Lung (tissue), 11 donors: ENCODE measurements at regions not wholly inside any gene's neighbourhood (a gene's known extent, or its start where the extent isn't known, plus 50 kb on each side); places are given as distances from the start of the nearest gene placed in this dataset.

Source experiments
- ATAC-seq: fragments of 200-7000 bp; cut with Tn5 transposase; one replicate; pipeline ENCODE4 v1.9.1; 2020; ENCODE audit warnings: moderate number of reproducible peaks; ENCODE audit not compliant: insufficient read depth, low FRiP score
- DNase-seq, 3 donors: peaks; one replicate each; pipeline ENCODE4 v3.0.0-alpha.2; 2013 to 2017
- H3K27ac ChIP-seq, 2 donors: one replicate each; pipeline ENCODE4 v1.5.1; 2013; ENCODE audit warnings: mild to moderate bottlenecking in 2 of 2, moderate library complexity in 2 of 2, control low read depth in 1 of 2, inconsistent platforms in 1 of 2, low read depth in 1 of 2, low read length in 1 of 2
- H3K27me3 ChIP-seq, 3 donors: one replicate each; pipeline ENCODE4 v1.5.1; 2013; ENCODE audit warnings: low read length in 2 of 3; ENCODE audit not compliant: control insufficient read depth in 3 of 3, insufficient read depth in 3 of 3
- H3K36me3 ChIP-seq, 4 donors: one replicate each; pipeline ENCODE4 v1.5.1; 2013; ENCODE audit warnings: low read length in 4 of 4, mild to moderate bottlenecking in 1 of 4, moderate library complexity in 1 of 4; ENCODE audit not compliant: control insufficient read depth in 4 of 4, insufficient read depth in 4 of 4
- H3K4me1 ChIP-seq, 5 donors: one replicate each; pipeline ENCODE4 v1.5.1; 2013; ENCODE audit warnings: low read length in 5 of 5, mild to moderate bottlenecking in 2 of 5, moderate library complexity in 1 of 5; ENCODE audit not compliant: control insufficient read depth in 5 of 5, insufficient read depth in 5 of 5
- H3K4me3 ChIP-seq: one replicate; pipeline ENCODE4 v1.5.1; 2013; ENCODE audit warnings: mild to moderate bottlenecking, control low read depth, moderate library complexity
- H3K9ac ChIP-seq, 2 donors: one replicate each; pipeline ENCODE4 v1.5.1; 2013; ENCODE audit warnings: low read length in 2 of 2, control low read depth in 1 of 2; ENCODE audit not compliant: insufficient read depth in 1 of 2
- H3K9me3 ChIP-seq, 4 donors: one replicate each; pipeline ENCODE4 v1.5.1; 2013; ENCODE audit warnings: low read length in 3 of 4, mild to moderate bottlenecking in 1 of 4, moderate library complexity in 1 of 4; ENCODE audit not compliant: control insufficient read depth in 4 of 4, insufficient read depth in 3 of 4
- CTCF ChIP-seq: IDR thresholded peaks from 2 replicates; pipeline ENCODE4 v1.5.1; 2012; ENCODE audit warnings: mild to moderate bottlenecking; ENCODE audit errors: control extremely low read depth, extremely low read depth
- WGBS, 2 donors: extraction: QIAGEN DNeasy Blood & Tissue Kit; methylation state at CpG; one replicate each; pipeline ENCODE4 v1.1.7; 2013; 5-methylcytosine and 5-hydroxymethylcytosine counted together
- donor health status: control.
- donor health status: control.
- donor health status: Bipolar disorder and iron deficiency.
- donor health status: healthy.
- donor health status: DM: yes; HTN: yes; CAD: no.

DNA sequence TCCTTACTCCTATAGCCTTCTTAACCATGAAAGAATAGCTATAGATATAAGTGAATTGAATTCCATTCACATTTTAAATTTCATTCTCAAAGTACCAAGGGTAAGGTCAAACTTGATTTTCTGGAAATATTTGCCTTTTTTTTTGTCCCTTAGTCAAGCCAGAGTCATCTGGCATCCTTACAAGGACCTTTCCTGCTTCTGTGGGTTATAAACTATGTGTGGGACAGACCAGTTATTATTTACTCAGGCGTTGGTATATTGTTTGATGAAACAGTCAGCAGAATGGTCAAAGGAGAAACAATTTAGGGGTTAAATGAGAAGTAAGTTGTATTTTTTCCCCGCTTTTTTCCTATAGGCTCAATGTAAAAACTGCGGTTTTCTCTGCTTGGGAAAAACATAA lies 1103.2 kb upstream of the ZEB2 start:
- Histone ChIP-seq H3K9me3 (no peaks in the 10 kb centered on the region), H3K27ac (no peak overlapping the region), H3K36me3 (no peaks in the 10 kb centered on the region), H3K9ac (no peak overlapping the region), H3K27me3 (no peaks in the 10 kb centered on the region), H3K4me1 (no peaks in the 10 kb centered on the region), H3K4me3 (no peak overlapping the region)
- DNase-seq (peak in 2 of 3 donors; percentile 16 to 42), ATAC-seq (no peak)
- no peak for TF ChIP-seq CTCF
- WGBS, 2 donors: 75 to 87% methylated on average over 3 of the region's 3 CpGs

- no peaks in the 10 kb centered on the region for H3K36me3 ChIP-seq
- TF ChIP-seq CTCF: no peak
- DNase-seq (no peak), ATAC-seq (no peak)
- WGBS, 2 donors: 83 to 92% methylated on average over 2 of the region's 2 CpGs
- no peaks in the 10 kb centered on the region for H3K9me3 ChIP-seq
- H3K9ac ChIP-seq: no peak overlapping the region
- no peaks in the 10 kb centered on the region for H3K4me1 ChIP-seq
- no peak overlapping the region for H3K4me3 ChIP-seq
- H3K27ac ChIP-seq: no peak overlapping the region
- H3K27me3 ChIP-seq: no peaks in the 10 kb centered on the region
Observed at GRCh38 chr2:145622285-145622684, 1102.4 kb upstream of the ZEB2 start.

- H3K27me3 ChIP-seq: no peaks in the 10 kb centered on the region
- 59 to 83% methylated on average over 2 of the region's 2 CpGs for WGBS, 2 donors
- no peaks in the 10 kb centered on the region for H3K9me3 ChIP-seq
Observed at GRCh38 chr2:145617906-145618305, 1098.0 kb upstream of the ZEB2 start.

More at GRCh38 chr2:145617906-145618305, 1098.0 kb upstream of the ZEB2 start:
- H3K9ac ChIP-seq: no peak overlapping the region
- ATAC-seq (no peak), DNase-seq (no peak)
- H3K36me3 ChIP-seq: no peaks in the 10 kb centered on the region
- no peak overlapping the region for H3K27ac ChIP-seq
- no peaks in the 10 kb centered on the region for H3K4me1 ChIP-seq
- H3K4me3 ChIP-seq: no peak overlapping the region
- no peak for TF ChIP-seq CTCF
